ENCODE measurements at regions not wholly inside any gene's neighbourhood (a gene's known extent, or its start where the extent isn't known, plus 50 kb on each side); places are given as distances from the start of the nearest gene placed in this dataset.

DNA sequence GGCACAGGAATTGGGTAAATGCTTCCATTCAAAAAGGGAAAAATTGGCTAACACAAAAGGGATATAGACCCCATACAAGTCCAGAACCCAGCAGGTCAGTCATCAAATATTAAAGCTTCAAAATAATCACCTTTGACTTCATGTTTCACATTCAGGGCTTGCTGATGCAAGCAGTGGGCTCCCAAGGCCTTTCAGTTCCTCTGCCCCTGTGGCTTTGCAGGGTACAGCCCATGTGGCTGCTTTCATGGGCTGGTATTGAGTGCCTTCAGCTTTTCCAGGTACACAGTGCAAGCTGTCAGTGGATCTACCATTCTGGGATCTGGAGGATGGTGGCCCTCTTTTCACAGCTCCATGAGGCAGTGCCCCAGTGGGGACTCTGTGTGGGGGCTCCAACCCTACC, 253.0 kb downstream of the TECRL start:
- TF ChIP-seq, protein P1, sequence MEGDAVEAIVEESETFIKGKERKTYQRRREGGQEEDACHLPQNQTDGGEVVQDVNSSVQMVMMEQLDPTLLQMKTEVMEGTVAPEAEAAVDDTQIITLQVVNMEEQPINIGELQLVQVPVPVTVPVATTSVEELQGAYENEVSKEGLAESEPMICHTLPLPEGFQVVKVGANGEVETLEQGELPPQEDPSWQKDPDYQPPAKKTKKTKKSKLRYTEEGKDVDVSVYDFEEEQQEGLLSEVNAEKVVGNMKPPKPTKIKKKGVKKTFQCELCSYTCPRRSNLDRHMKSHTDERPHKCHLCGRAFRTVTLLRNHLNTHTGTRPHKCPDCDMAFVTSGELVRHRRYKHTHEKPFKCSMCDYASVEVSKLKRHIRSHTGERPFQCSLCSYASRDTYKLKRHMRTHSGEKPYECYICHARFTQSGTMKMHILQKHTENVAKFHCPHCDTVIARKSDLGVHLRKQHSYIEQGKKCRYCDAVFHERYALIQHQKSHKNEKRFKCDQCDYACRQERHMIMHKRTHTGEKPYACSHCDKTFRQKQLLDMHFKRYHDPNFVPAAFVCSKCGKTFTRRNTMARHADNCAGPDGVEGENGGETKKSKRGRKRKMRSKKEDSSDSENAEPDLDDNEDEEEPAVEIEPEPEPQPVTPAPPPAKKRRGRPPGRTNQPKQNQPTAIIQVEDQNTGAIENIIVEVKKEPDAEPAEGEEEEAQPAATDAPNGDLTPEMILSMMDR (IDR thresholded peaks at IDR 0.05), result no peak
- no peak for TF ChIP-seq POLR2A (IDR thresholded peaks at IDR 0.05)
- no peak for TF ChIP-seq EP300 (IDR thresholded peaks at IDR 0.05)
